H1 (cell line): ENCODE measurements at regions not wholly inside any gene's neighbourhood (a gene's known extent, or its start where the extent isn't known, plus 50 kb on each side); places are given as distances from the start of the nearest gene placed in this dataset.

Source experiments
- CTCF ChIA-PET: fragments of 300-600 bp; sonication (Branson Sonifier 250); formaldehyde crosslinking; loops from one replicate; lab custom pipeline; 2021; ENCODE audit not compliant: partially characterized antibody; lab: Charles Lee
- POLR2A ChIA-PET: fragments of 300-600 bp; sonication (Branson Sonifier 250); formaldehyde crosslinking; loops from one replicate; lab custom pipeline; 2021; ENCODE audit warnings: inconsistent platforms; ENCODE audit not compliant: partially characterized antibody; lab: Charles Lee
- DNase-seq, 2 experiments: peaks; one replicate each; pipeline versions ENCODE4 v3.0.0 to v3.0.0-alpha.2; 2010 to 2022; ENCODE audit warnings: low spot score in 2 of 2, low read depth in 1 of 2, mixed read lengths in 1 of 2
- FAIRE-seq: peaks from 2 replicates; lab custom pipeline; 2011; peaks lifted over from hg19 to GRCh38; lab: Jason Lieb, UNC
- H2AFZ ChIP-seq: 2 replicates; pipeline ENCODE4 v1.8.1; 2012; ENCODE audit warnings: low read length, inconsistent platforms
- H2AK5ac ChIP-seq: 2 replicates; pipeline ENCODE4 v1.6.1; 2013; ENCODE audit warnings: low read depth, low read length
- H2BK120ac ChIP-seq: replicated peaks from 2 replicates; pipeline ENCODE3; 2013; ENCODE audit warnings: low read depth, low read length, inconsistent platforms
- H2BK12ac ChIP-seq: 2 replicates; pipeline ENCODE4 v1.6.1; 2013; ENCODE audit warnings: low read depth, low read length
- H2BK15ac ChIP-seq: 2 replicates; pipeline ENCODE4 v1.6.1; 2013; ENCODE audit warnings: low read length
- H2BK20ac ChIP-seq: 2 replicates; pipeline ENCODE4 v1.6.1; 2013; ENCODE audit warnings: low read length
- H2BK5ac ChIP-seq: 2 replicates; pipeline ENCODE4 v1.6.1; 2013; ENCODE audit warnings: low read depth, low read length
- H3K14ac ChIP-seq: 2 replicates; pipeline ENCODE4 v1.6.1; 2013; ENCODE audit warnings: inconsistent platforms; ENCODE audit not compliant: insufficient read length
- H3K18ac ChIP-seq: 2 replicates; pipeline ENCODE4 v1.6.1; 2013; ENCODE audit warnings: low read length; ENCODE audit errors: extremely low read depth
- H3K23ac ChIP-seq: 2 replicates; pipeline ENCODE4 v1.6.1; 2013; ENCODE audit warnings: inconsistent platforms; ENCODE audit not compliant: insufficient read length
- H3K23me2 ChIP-seq: 2 replicates; pipeline ENCODE4 v1.6.1; 2013; ENCODE audit warnings: low read depth, low read length
- H3K27ac ChIP-seq: 2 replicates; pipeline ENCODE4 v1.6.1; 2011; ENCODE audit warnings: low read depth, low read length, inconsistent platforms
- H3K27me3 ChIP-seq, 4 experiments: replicated peaks in 1 of 4; 1 replicate in 1 of 4; 2 replicates in 3 of 4; pipeline versions ENCODE4 v1.6.1 to v1.8.1; 2011 to 2013; ENCODE audit warnings: low read length in 3 of 4, mild to moderate bottlenecking in 3 of 4, inconsistent platforms in 2 of 4, mixed read lengths in 2 of 4, moderate library complexity in 1 of 4; ENCODE audit not compliant: control insufficient read depth in 3 of 4, insufficient read depth in 3 of 4; ENCODE audit errors: extremely low read depth in 1 of 4
- H3K36me3 ChIP-seq, 4 experiments: 2 replicates each; pipeline versions ENCODE4 v1.6.1 to v1.8.1; 2011 to 2013; ENCODE audit warnings: mild to moderate bottlenecking in 4 of 4, low read length in 3 of 4, moderate library complexity in 2 of 4, control low read depth in 1 of 4, inconsistent platforms in 1 of 4; ENCODE audit not compliant: insufficient read depth in 4 of 4, control insufficient read depth in 2 of 4
- H3K4ac ChIP-seq: replicated peaks from 2 replicates; pipeline ENCODE3; 2013; ENCODE audit warnings: low read length, low read depth, mixed read lengths, inconsistent platforms; ENCODE audit not compliant: insufficient read length
- H3K4me1 ChIP-seq, 4 experiments: replicated peaks in 1 of 4; 1 replicate in 1 of 4; 2 replicates in 3 of 4; pipeline versions ENCODE4 v1.6.1 to v1.8.1; 2011 to 2013; ENCODE audit warnings: low read length in 3 of 4, inconsistent platforms in 2 of 4, mixed read lengths in 1 of 4; ENCODE audit not compliant: insufficient read depth in 4 of 4, control insufficient read depth in 3 of 4
- H3K4me2 ChIP-seq, 2 experiments: 2 replicates each; pipeline versions ENCODE4 v1.6.1 to v1.8.1; 2011 to 2013; ENCODE audit warnings: low read depth in 2 of 2, low read length in 2 of 2, control low read depth in 1 of 2, inconsistent platforms in 1 of 2, mild to moderate bottlenecking in 1 of 2; ENCODE audit not compliant: insufficient read depth in 1 of 2
- H3K4me3 ChIP-seq, 4 experiments: fragments of 200-600, 300-600 bp in 1 of 4; sonication (generic), shearing (Covaris generic), sonication (Bioruptor Twin) in 1 of 4; 2 replicates each; pipeline versions ENCODE4 v1.5.1 to v1.8.1; 2011 to 2016; ENCODE audit warnings: low read length in 4 of 4, low read depth in 3 of 4, control low read depth in 2 of 4, inconsistent platforms in 2 of 4, mild to moderate bottlenecking in 2 of 4, mixed read lengths in 1 of 4, moderate library complexity in 1 of 4; ENCODE audit not compliant: insufficient read depth in 2 of 4; ENCODE audit errors: extremely low read depth in 1 of 4
- H3K56ac ChIP-seq: replicated peaks from 2 replicates; pipeline ENCODE3; 2013; ENCODE audit warnings: low read depth, mild to moderate bottlenecking, mixed read lengths, low read length, inconsistent platforms; ENCODE audit not compliant: insufficient read length
- H3K79me1 ChIP-seq: 2 replicates; pipeline ENCODE4 v1.6.1; 2013; ENCODE audit warnings: low read depth, low read length, control low read depth
- H3K79me2 ChIP-seq, 2 experiments: 2 replicates each; pipeline versions ENCODE4 v1.6.1 to v1.8.1; 2012 to 2013; ENCODE audit warnings: low read length in 2 of 2, mild to moderate bottlenecking in 2 of 2, inconsistent platforms in 1 of 2; ENCODE audit not compliant: insufficient read depth in 2 of 2, control insufficient read depth in 1 of 2
- H3K9ac ChIP-seq, 4 experiments: replicated peaks in 1 of 4; 1 replicate in 1 of 4; 2 replicates in 3 of 4; pipeline versions ENCODE4 v1.6.1 to v1.8.1; 2011 to 2013; ENCODE audit warnings: low read depth in 3 of 4, low read length in 3 of 4, control low read depth in 2 of 4, mild to moderate bottlenecking in 2 of 4, moderate library complexity in 2 of 4, inconsistent platforms in 1 of 4; ENCODE audit errors: extremely low read depth in 1 of 4
- H3K9me3 ChIP-seq, 2 experiments: 2 replicates each; pipeline versions ENCODE4 v1.6.1 to v1.8.1; 2012 to 2013; ENCODE audit warnings: mild to moderate bottlenecking in 2 of 2, moderate library complexity in 2 of 2, control low read depth in 1 of 2, inconsistent platforms in 1 of 2, low read depth in 1 of 2, low read length in 1 of 2, mixed read lengths in 1 of 2; ENCODE audit not compliant: insufficient read depth in 2 of 2
- H4K20me1 ChIP-seq, 2 experiments: replicated peaks in 1 of 2; 2 replicates each; pipeline versions ENCODE3 to v1.8.1; 2011 to 2013; ENCODE audit warnings: inconsistent platforms in 2 of 2, low read length in 2 of 2, mild to moderate bottlenecking in 1 of 2; ENCODE audit not compliant: insufficient read depth in 2 of 2, control insufficient read depth in 1 of 2
- H4K5ac ChIP-seq: 2 replicates; pipeline ENCODE4 v1.6.1; 2013; ENCODE audit warnings: low read length, low read depth, mixed read lengths, inconsistent platforms; ENCODE audit not compliant: insufficient read length
- H4K8ac ChIP-seq: 2 replicates; pipeline ENCODE4 v1.8.0; 2013; ENCODE audit warnings: mild to moderate bottlenecking, moderate library complexity, low read length, inconsistent platforms; ENCODE audit not compliant: insufficient read depth; ENCODE audit errors: extremely low read depth
- H4K91ac ChIP-seq: replicated peaks from 2 replicates; pipeline ENCODE3; 2013; ENCODE audit warnings: low read length, mixed read lengths, inconsistent platforms; ENCODE audit not compliant: insufficient read length
- BCL11A ChIP-seq, 2 experiments: IDR thresholded peaks; one replicate each; pipeline ENCODE4 v1.6.1; 2011; ENCODE audit warnings: low read depth in 2 of 2, low read length in 2 of 2, mild to moderate bottlenecking in 2 of 2
- CBX8 ChIP-seq: fragments of 300-800, 300-1000 bp; sonication (generic); IDR thresholded peaks from 2 replicates; pipeline ENCODE4 v1.7.1; 2016; ENCODE audit warnings: low read depth, low read length, borderline replicate concordance
- FOSL1 ChIP-seq: IDR thresholded peaks from 2 replicates; pipeline ENCODE4 v1.6.1; 2011; ENCODE audit warnings: mild to moderate bottlenecking, low read depth, low read length, moderate library complexity; ENCODE audit not compliant: insufficient read depth
- KDM1A ChIP-seq: fragments of 200-600, 300-600 bp; sonication (generic); IDR thresholded peaks from 2 replicates; pipeline ENCODE4 v1.7.1; 2016; ENCODE audit warnings: mild to moderate bottlenecking, low read length, borderline replicate concordance
- KDM4A ChIP-seq: IDR thresholded peaks from one replicate; pipeline ENCODE4 v1.7.1; 2012; ENCODE audit warnings: low read depth, mild to moderate bottlenecking, moderate library complexity, low read length, inconsistent platforms; ENCODE audit not compliant: severe bottlenecking
- NRF1 ChIP-seq: IDR thresholded peaks from 2 replicates; pipeline ENCODE4 v1.6.1; 2011; ENCODE audit warnings: mild to moderate bottlenecking, low read depth, low read length, improper control_type of control experiment
- RFX5 ChIP-seq: IDR thresholded peaks from 2 replicates; pipeline ENCODE4 v1.6.1; 2011; ENCODE audit warnings: low read depth, low read length, improper control_type of control experiment, borderline replicate concordance
- RNF2 ChIP-seq: fragments of 200-900, 300-1000 bp; sonication (generic); IDR thresholded peaks from 2 replicates; pipeline ENCODE4 v1.7.1; 2016; ENCODE audit warnings: borderline replicate concordance, low read depth, mild to moderate bottlenecking, antibody characterized with exemption, low read length; ENCODE audit not compliant: poor library complexity, severe bottlenecking; ENCODE audit errors: missing control alignments
- SAP30 ChIP-seq: fragments of 300-600 bp; sonication (generic); IDR thresholded peaks from 2 replicates; pipeline ENCODE4 v1.7.1; 2012; ENCODE audit warnings: low read length, moderate library complexity, mild to moderate bottlenecking, inconsistent platforms; ENCODE audit not compliant: insufficient read depth, insufficient replicate concordance
- SP2 ChIP-seq: IDR thresholded peaks from 2 replicates; pipeline ENCODE4 v1.6.1; 2012; ENCODE audit warnings: mild to moderate bottlenecking, low read length, inconsistent platforms
- SRF ChIP-seq: IDR thresholded peaks from 2 replicates; pipeline ENCODE4 v1.6.1; 2011; ENCODE audit warnings: mild to moderate bottlenecking, low read depth, low read length, moderate library complexity
- SUZ12 ChIP-seq: fragments of 200-600 bp; sonication (generic); IDR thresholded peaks from 2 replicates; pipeline ENCODE4 v1.6.1; 2012; ENCODE audit warnings: mild to moderate bottlenecking, inconsistent platforms, low read length, moderate library complexity, mixed read lengths
- ZNF274 ChIP-seq: IDR thresholded peaks from 2 replicates; pipeline ENCODE4 v1.7.0; 2012; ENCODE audit warnings: low read length, borderline replicate concordance; ENCODE audit errors: extremely low read depth
- WGBS, 2 experiments: shearing (Covaris generic) in 1 of 2; methylation state at CpG; one replicate each; pipeline versions ENCODE4 v1.1.6 to v1.1.7; 2013 to 2015; ENCODE audit warnings: low lambda C conversion rate in 2 of 2, mixed read lengths in 2 of 2, inconsistent platforms in 1 of 2, low coverage in 1 of 2, missing lambda C conversion rate in 1 of 2; ENCODE audit not compliant: insufficient replicate concordance in 2 of 2, insufficient coverage in 1 of 2, insufficient read length in 1 of 2; ENCODE audit errors: extremely low coverage in 1 of 2, missing lambda C conversion rate in 1 of 2; 5-methylcytosine and 5-hydroxymethylcytosine counted together

- DNase-seq (no peak), FAIRE-seq (no peak)
- H2BK120ac ChIP-seq: no peak overlapping the region
- no peak overlapping the region for H3K23ac ChIP-seq
- no peak overlapping the region for H2BK15ac ChIP-seq
- no peaks in the 10 kb centered on the region for H3K9me3 ChIP-seq
- no peak overlapping the region for H3K18ac ChIP-seq
- no peaks in the 10 kb centered on the region for H3K4me1 ChIP-seq
- no peak overlapping the region for H2AFZ ChIP-seq
- H2BK12ac ChIP-seq: no peak overlapping the region
- H3K79me1 ChIP-seq: no peaks in the 10 kb centered on the region
- H3K27me3 ChIP-seq: no peaks in the 10 kb centered on the region
- no peak overlapping the region for H3K9ac ChIP-seq
- H3K4me3 ChIP-seq: no peak overlapping the region
- H3K14ac ChIP-seq: no peak overlapping the region
- ChIA-PET CTCF (interaction anchor here (0.7 to 1.4 kb wide), 5 partner anchors 166 to 508 kb away, joined by 3 read pairs; no protein-coding TSS in a partner anchor), POLR2A (no interaction called here)
- H3K23me2 ChIP-seq: no peaks in the 10 kb centered on the region
- no peak overlapping the region for H3K27ac ChIP-seq
- H3K56ac ChIP-seq: no peak overlapping the region
- H4K20me1 ChIP-seq: no peaks in the 10 kb centered on the region
- no peak overlapping the region for H2BK20ac ChIP-seq
- H4K91ac ChIP-seq: no peak overlapping the region
- H2BK5ac ChIP-seq: no peak overlapping the region
- H3K79me2 ChIP-seq: no peaks in the 10 kb centered on the region
- no peak overlapping the region for H2AK5ac ChIP-seq
- no peak overlapping the region for H4K5ac ChIP-seq
- H4K8ac ChIP-seq: no peak overlapping the region
- WGBS, 2 experiments: 83% methylated on average over 2 of the region's 2 CpGs; no CpG with 5 or more reads in 1 of the 2 experiments
- no peak overlapping the region for H3K4me2 ChIP-seq
- H3K4ac ChIP-seq: no peak overlapping the region
- TF ChIP-seq NRF1: no peak
- TF ChIP-seq CBX8: no peak
- TF ChIP-seq KDM1A: no peak
- no peak for TF ChIP-seq RNF2
- TF ChIP-seq BCL11A (IDR thresholded peaks at IDR 0.05; ENCODE audit: low read depth in 2 of 2, low read length in 2 of 2): no peak
- no peak for TF ChIP-seq SUZ12
- no peak for TF ChIP-seq FOSL1
- no peak for TF ChIP-seq KDM4A
- no peak for TF ChIP-seq ZNF274
- no peak for TF ChIP-seq SAP30
- TF ChIP-seq SRF: no peak
- no peak for TF ChIP-seq RFX5
- TF ChIP-seq SP2: no peak
- no peaks in the 10 kb centered on the region for H3K36me3 ChIP-seq
These were observed 131.6 kb upstream of the CMC1 start for GRCh38 chr3:28109829-28110228.
